Left cardiac atrium (tissue), 4 donors: ENCODE measurements at regions not wholly inside any gene's neighbourhood (a gene's known extent, or its start where the extent isn't known, plus 50 kb on each side); places are given as distances from the start of the nearest gene placed in this dataset.
"Not testable (repeated sequence)": the region's sequence is repeated elsewhere in the genome, so short reads cannot be mapped to it uniquely, and the experiment has no call there.

Source experiments
- ATAC-seq, 2 donors: fragments of 200-7000 bp; cut with Tn5 transposase; one replicate each; pipeline ENCODE4 v1.9.1; 2020; ENCODE audit warnings: mild to moderate bottlenecking in 2 of 2, moderate library complexity in 2 of 2
- DNase-seq: peaks from one replicate; pipeline ENCODE4 v3.0.0-alpha.2; 2020
- intact Hi-C, 2 donors: fragments of 100-400 bp; cut with DNase I; formaldehyde crosslinking; loops; one replicate each; pipeline versions ENCODE4 v1.14.1 to v1.15.1; 2022 to 2023
- donor health status: DM: no; HTN: yes; CAD: no.
- donor health status: DM: no; HTN: yes; CAD: no; lungs with severe emphysema.
- donor health status: DM: yes; HTN: yes; CAD: no.
- donor health status: Dilated cardiomyopathy.

GRCh38 chr16:47940466-47940865 lies 215.3 kb downstream of the ABCC12 start:
- DNase-seq (no peak), ATAC-seq (no peak)
- intact Hi-C loops = no loop called here

- ATAC-seq = no peak
These were observed 216.1 kb downstream of the ABCC12 start for GRCh38 chr16:47939680-47940079.

GRCh38 chr16:47938272-47938671 lies 217.5 kb downstream of the ABCC12 start:
- ATAC-seq (no peak), DNase-seq (no peak)
- intact Hi-C loops = no loop called here

More at GRCh38 chr16:47939680-47940079, 216.1 kb downstream of the ABCC12 start:
- no peak for DNase-seq
- intact Hi-C loops = no loop called here

GRCh38 chr16:47928008-47928407 lies 227.8 kb downstream of the ABCC12 start:
- no peak for DNase-seq
- ATAC-seq = no peak
- intact Hi-C loops = no loop called here

- ATAC-seq = no peak
- intact Hi-C loops = no loop called here
- DNase-seq = no peak
These were observed 228.5 kb downstream of the ABCC12 start for GRCh38 chr16:47927330-47927729.

- DNase-seq (no peak), ATAC-seq (no peak)
- intact Hi-C loops = no loop called here
These were observed 229.9 kb downstream of the ABCC12 start for GRCh38 chr16:47925811-47926460.

- no peak for DNase-seq
- intact Hi-C loops = no loop called here
- no peak for ATAC-seq
These were observed 230.8 kb downstream of the ABCC12 start for GRCh38 chr16:47924950-47925349.

- intact Hi-C loops = no loop called here
- ATAC-seq = no peak
- DNase-seq = no peak
These were observed 234.3 kb downstream of the ABCC12 start for GRCh38 chr16:47921535-47921934.

GRCh38 chr16:47920709-47921108 lies 235.1 kb downstream of the ABCC12 start:
- DNase-seq (no peak), ATAC-seq (no peak)
- intact Hi-C loops = no loop called here

GRCh38 chr16:47917118-47917517 lies 238.7 kb downstream of the ABCC12 start:
- ATAC-seq (no peak), DNase-seq (no peak)
- intact Hi-C loops = no loop called here

GRCh38 chr16:47916266-47916665 lies 239.5 kb downstream of the ABCC12 start:
- DNase-seq (no peak), ATAC-seq (no peak)
- intact Hi-C loops = no loop called here

GRCh38 chr16:47907109-47907508 lies 248.7 kb downstream of the ABCC12 start:
- intact Hi-C loops = no loop called here
- DNase-seq (no peak), ATAC-seq (no peak)

GRCh38 chr16:47905771-47906170 lies 250.0 kb downstream of the ABCC12 start:
- no peak for DNase-seq
- no peak for ATAC-seq
- intact Hi-C loops = no loop called here

- ATAC-seq (no peak), DNase-seq (no peak)
- intact Hi-C loops = no loop called here
These were observed 251.1 kb downstream of the ABCC12 start for GRCh38 chr16:47904691-47905090.

GRCh38 chr16:47903470-47903869 lies 252.3 kb downstream of the ABCC12 start:
- ATAC-seq (no peak), DNase-seq (no peak)
- intact Hi-C loops = no loop called here

- ATAC-seq, DNase-seq, intact Hi-C loops: not testable (repeated sequence)
These were observed 258.7 kb downstream of the ABCC12 start for GRCh38 chr16:47897105-47897504.

- ATAC-seq = no peak
- intact Hi-C loops = no loop called here
- no peak for DNase-seq
These were observed 260.6 kb downstream of the ABCC12 start for GRCh38 chr16:47895146-47895545.

- DNase-seq (no peak), ATAC-seq (no peak)
- intact Hi-C loops = no loop called here
These were observed 262.8 kb downstream of the ABCC12 start for GRCh38 chr16:47892999-47893398.

- DNase-seq = no peak
- no peak for ATAC-seq
- intact Hi-C loops = no loop called here
These were observed 267.1 kb downstream of the ABCC12 start for GRCh38 chr16:47888734-47889133.

- ATAC-seq (no peak), DNase-seq (no peak)
- intact Hi-C loops = no loop called here
These were observed 267.7 kb downstream of the ABCC12 start for GRCh38 chr16:47888142-47888541.

GRCh38 chr16:47887496-47887895 lies 268.3 kb downstream of the ABCC12 start:
- peak in 1 of 2 donors; percentile 22 for ATAC-seq

More at GRCh38 chr16:47887496-47887895, 268.3 kb downstream of the ABCC12 start:
- DNase-seq = no peak
- intact Hi-C loops = no loop called here
